Bronchial epithelial cell (primary cell): ENCODE measurements at regions not wholly inside any gene's neighbourhood (a gene's known extent, or its start where the extent isn't known, plus 50 kb on each side); places are given as distances from the start of the nearest gene placed in this dataset.

Experiments used
- DNase-seq: peaks from one replicate; pipeline ENCODE4 v3.0.0-alpha.2; 2010; ENCODE audit warnings: low read depth
- FAIRE-seq: peaks from 2 replicates; lab custom pipeline; 2011; peaks lifted over from hg19 to GRCh38; lab: Jason Lieb, UNC
- H3K27me3 ChIP-seq: 2 replicates; pipeline ENCODE4 v1.5.1; 2011; ENCODE audit warnings: low read length; ENCODE audit not compliant: control insufficient read depth, insufficient read depth
- H3K36me3 ChIP-seq: 2 replicates; pipeline ENCODE4 v1.5.1; 2011; ENCODE audit warnings: low read length; ENCODE audit not compliant: control insufficient read depth, insufficient read depth
- H3K4me3 ChIP-seq: 2 replicates; pipeline ENCODE4 v1.5.1; 2011; ENCODE audit warnings: mild to moderate bottlenecking, low read depth, low read length, control low read depth
- TF ChIP-seq, protein P1 (sequence below): IDR thresholded peaks from 2 replicates; pipeline ENCODE4 v1.5.1; 2011; ENCODE audit warnings: mild to moderate bottlenecking, moderate library complexity, low read length, control low read depth, inconsistent platforms; ENCODE audit not compliant: insufficient read depth, severe bottlenecking

DNA sequence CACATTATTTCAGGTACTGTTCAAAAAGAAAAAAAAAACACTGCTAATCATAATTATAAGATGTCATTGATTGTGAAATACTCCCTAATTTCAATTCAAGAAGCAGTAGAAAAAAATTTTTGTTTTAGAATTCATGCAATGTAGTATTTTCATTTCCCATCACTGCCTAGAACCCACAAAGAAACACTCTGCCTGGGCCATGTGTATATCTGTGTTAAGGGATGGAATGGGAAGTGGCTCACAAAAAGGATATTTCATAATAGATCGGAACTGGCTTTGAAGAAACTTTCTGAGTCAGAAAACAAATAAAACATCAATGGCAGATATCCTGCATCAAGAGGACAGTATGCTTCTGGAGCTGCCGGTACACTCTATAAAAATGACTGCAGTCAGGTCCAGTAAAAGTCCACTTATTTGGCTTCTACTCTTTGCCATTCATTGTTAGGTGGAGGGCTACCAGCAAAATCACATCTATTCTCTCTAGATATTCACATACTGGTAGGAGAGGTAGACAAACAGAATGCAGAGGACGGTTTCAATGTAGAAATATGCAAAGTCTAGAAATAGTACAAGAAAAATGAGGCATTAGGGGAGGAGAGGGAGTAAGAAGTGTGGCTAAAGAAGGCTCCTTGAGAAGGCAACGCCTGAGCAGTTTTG lies 135.0 kb upstream of the TNFAIP3 start:
- H3K4me3 ChIP-seq = no peak overlapping the region
- no peaks in the 10 kb centered on the region for H3K36me3 ChIP-seq
- DNase-seq = peak; percentile 89
- TF ChIP-seq, protein P1, sequence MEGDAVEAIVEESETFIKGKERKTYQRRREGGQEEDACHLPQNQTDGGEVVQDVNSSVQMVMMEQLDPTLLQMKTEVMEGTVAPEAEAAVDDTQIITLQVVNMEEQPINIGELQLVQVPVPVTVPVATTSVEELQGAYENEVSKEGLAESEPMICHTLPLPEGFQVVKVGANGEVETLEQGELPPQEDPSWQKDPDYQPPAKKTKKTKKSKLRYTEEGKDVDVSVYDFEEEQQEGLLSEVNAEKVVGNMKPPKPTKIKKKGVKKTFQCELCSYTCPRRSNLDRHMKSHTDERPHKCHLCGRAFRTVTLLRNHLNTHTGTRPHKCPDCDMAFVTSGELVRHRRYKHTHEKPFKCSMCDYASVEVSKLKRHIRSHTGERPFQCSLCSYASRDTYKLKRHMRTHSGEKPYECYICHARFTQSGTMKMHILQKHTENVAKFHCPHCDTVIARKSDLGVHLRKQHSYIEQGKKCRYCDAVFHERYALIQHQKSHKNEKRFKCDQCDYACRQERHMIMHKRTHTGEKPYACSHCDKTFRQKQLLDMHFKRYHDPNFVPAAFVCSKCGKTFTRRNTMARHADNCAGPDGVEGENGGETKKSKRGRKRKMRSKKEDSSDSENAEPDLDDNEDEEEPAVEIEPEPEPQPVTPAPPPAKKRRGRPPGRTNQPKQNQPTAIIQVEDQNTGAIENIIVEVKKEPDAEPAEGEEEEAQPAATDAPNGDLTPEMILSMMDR = no peak
- FAIRE-seq = no peak
- H3K27me3 ChIP-seq = no peaks in the 10 kb centered on the region

DNA sequence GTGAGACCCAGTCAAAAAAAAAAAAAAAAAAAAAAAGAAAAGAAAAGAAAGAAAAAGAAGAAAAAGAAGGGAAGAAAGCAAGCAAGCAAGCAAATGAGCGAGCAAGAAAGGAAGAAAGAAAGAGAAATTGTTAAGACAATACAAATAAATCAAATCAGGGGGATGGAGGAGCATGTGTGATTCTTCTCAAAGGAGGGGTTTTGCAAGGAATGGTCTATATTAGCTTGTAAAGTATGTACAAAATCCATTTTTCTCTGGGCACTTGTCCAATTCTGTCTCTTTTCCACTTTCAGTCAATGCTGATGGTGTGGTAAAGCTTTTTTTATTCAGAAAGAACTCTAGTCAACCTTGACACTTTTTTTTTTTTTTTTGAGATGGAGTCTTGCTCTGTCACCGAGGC lies 133.7 kb upstream of the TNFAIP3 start:
- Histone ChIP-seq H3K4me3 (no peak overlapping the region), H3K27me3 (no peaks in the 10 kb centered on the region), H3K36me3 (no peaks in the 10 kb centered on the region)
- FAIRE-seq (no peak), DNase-seq (no peak)
- TF ChIP-seq, protein P1 = no peak

DNA sequence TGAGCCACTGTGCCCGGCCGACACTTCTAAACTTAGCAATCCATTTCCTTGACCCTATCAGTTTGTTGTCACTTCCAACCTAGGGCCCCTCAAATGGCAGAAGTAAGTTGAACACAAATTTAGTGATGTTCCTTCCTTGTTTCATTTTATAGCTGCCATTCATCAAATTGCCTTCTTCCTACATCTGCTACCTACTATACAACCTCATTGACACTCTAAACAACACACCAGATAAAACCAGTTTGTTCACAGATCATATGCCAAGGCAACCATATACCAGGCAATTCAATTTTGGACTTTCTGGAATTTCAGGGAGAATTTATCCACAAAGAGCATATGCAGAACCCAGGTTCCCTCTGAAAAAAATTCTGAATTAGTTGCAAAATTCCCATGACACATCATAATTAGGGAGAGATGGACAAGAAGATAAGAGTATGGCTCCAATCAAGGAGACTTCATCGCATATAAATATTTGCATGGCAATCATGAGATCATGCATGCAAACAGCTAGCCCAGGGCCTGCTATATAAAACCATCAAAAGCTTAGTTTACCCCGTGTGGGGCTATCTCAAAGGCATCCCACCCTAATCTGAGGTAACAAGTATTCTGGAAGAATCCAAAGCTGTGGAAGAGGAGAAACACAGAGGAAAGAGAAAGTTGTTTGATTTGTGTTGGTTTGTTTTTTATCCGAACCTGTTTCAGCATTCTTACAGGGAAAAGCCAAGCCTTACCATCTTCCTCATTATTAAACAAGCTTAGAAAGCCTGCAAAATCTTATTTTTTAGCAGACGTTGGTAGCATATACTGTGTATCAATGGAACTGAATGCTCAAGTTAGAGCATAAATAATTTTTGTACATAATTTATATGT lies 132.8 kb upstream of the TNFAIP3 start:
- no peaks in the 10 kb centered on the region for H3K36me3 ChIP-seq
- no peak overlapping the region for H3K4me3 ChIP-seq
- FAIRE-seq = no peak
- no peaks in the 10 kb centered on the region for H3K27me3 ChIP-seq
- TF ChIP-seq, protein P1 = no peak
- DNase-seq = no peak

DNA sequence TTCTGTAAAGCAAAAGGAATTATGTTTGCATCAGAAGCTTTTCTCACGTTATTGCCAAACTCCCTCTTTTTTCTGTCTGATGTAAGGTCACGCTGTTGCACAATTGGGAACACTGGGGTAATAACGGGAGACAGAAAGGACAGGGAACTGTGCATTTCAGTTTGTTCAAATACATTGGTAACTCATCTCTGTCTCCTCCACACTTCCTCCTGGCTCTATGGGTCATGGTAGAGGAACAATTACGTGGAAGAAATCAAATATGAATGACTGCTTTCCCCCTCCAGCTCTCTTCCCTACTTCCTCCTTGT lies 132.2 kb upstream of the TNFAIP3 start:
- DNase-seq (no peak), FAIRE-seq (no peak)
- no peaks in the 10 kb centered on the region for H3K27me3 ChIP-seq
- H3K4me3 ChIP-seq = no peak overlapping the region
- H3K36me3 ChIP-seq = no peaks in the 10 kb centered on the region
- TF ChIP-seq, protein P1 = no peak

DNA sequence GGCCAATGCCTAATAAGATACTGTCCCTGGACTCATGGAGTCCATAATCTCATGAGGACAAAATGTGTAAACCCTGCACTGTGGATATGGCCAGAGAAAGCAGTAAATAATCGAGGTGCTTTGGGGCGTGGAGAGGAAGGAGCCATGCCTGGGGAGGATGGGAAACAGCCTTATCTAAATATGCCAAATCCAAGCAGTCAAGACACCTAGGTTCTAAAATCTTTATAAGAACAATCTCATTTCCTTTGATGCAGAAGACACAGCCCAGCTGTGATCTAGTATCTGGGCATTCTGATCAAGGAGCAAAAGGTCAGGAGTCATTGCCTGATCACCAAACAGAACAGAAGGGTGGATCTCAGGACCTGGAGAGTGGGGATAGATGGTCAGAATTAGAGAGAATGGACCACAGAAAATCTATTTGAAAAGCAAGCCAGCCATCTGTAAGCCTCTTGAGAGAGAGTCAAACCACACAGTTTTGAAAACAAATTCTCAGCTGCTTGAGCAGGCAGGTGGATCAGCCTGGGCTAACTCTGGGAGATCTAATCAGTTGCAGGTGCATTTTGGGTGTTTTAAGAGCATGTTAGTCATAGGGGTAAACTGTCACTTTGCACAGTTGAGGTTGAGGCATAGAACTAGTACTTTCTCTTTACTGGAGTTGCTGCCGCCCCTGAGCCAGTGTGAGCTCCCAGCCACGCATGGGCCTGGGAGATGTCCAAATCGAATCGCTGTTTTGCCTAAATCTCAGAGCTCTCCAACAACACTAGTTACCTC lies 130.8 kb upstream of the TNFAIP3 start:
- no peak for DNase-seq
- Histone ChIP-seq H3K4me3 (no peak overlapping the region), H3K36me3 (no peaks in the 10 kb centered on the region), H3K27me3 (no peaks in the 10 kb centered on the region)
- no peak for FAIRE-seq
- TF ChIP-seq, protein P1 = no peak
